GM19240 (cell line): ENCODE measurements at regions not wholly inside any gene's neighbourhood (a gene's known extent, or its start where the extent isn't known, plus 50 kb on each side); places are given as distances from the start of the nearest gene placed in this dataset.
"Not testable (repeated sequence)": the region's sequence is repeated elsewhere in the genome, so short reads cannot be mapped to it uniquely, and the experiment has no call there.

ENCODE experiments used
- DNase-seq: peaks from one replicate; pipeline ENCODE4 v3.0.0; 2011; ENCODE audit warnings: low spot score; ENCODE audit not compliant: insufficient read length

GRCh38 chr3:26061947-26062346, 272.1 kb downstream of the OXSM start:
- no peak for DNase-seq

GRCh38 chr3:26064297-26064696, 274.4 kb downstream of the OXSM start:
- DNase-seq, result no peak

- DNase-seq, result no peak
Observed at GRCh38 chr3:26068890-26069289, 279.0 kb downstream of the OXSM start.

- no peak for DNase-seq
Observed at GRCh38 chr3:26070854-26071253, 281.0 kb downstream of the OXSM start.

- DNase-seq, result no peak
Observed at GRCh38 chr3:26074080-26074479, 284.2 kb downstream of the OXSM start.

- DNase-seq, result no peak
Observed at GRCh38 chr3:26078539-26078938, 288.6 kb downstream of the OXSM start.

- no peak for DNase-seq
Observed at GRCh38 chr3:26081166-26081565, 291.3 kb downstream of the OXSM start.

GRCh38 chr3:26081806-26082205, 291.9 kb downstream of the OXSM start:
- no peak for DNase-seq

- DNase-seq, result no peak
Observed at GRCh38 chr3:26082911-26083310, 293.0 kb downstream of the OXSM start.

- DNase-seq, result no peak
Observed at GRCh38 chr3:26084629-26085028, 294.7 kb downstream of the OXSM start.

GRCh38 chr3:26087751-26088150, 297.9 kb downstream of the OXSM start:
- no peak for DNase-seq

- no peak for DNase-seq
Observed at GRCh38 chr3:26089249-26089648, 299.4 kb downstream of the OXSM start.

- no peak for DNase-seq
Observed at GRCh38 chr3:26090589-26090988, 300.7 kb downstream of the OXSM start.

- no peak for DNase-seq
Observed at GRCh38 chr3:26091096-26091495, 301.2 kb downstream of the OXSM start.

GRCh38 chr3:26091626-26092025, 301.7 kb downstream of the OXSM start:
- no peak for DNase-seq

- not testable (repeated sequence) for DNase-seq
Observed at GRCh38 chr3:26097111-26097510, 307.2 kb downstream of the OXSM start.

- DNase-seq, result no peak
Observed at GRCh38 chr3:26099692-26100091, 309.8 kb downstream of the OXSM start.

GRCh38 chr3:26100176-26100575, 310.3 kb downstream of the OXSM start:
- no peak for DNase-seq

GRCh38 chr3:26102376-26102775, 312.5 kb downstream of the OXSM start:
- DNase-seq, result no peak

- no peak for DNase-seq
Observed at GRCh38 chr3:26104851-26105251, 315.0 kb downstream of the OXSM start.

- no peak for DNase-seq
Observed at GRCh38 chr3:26105261-26105660, 315.4 kb downstream of the OXSM start.

- DNase-seq, result no peak
Observed at GRCh38 chr3:26106228-26106627, 316.3 kb downstream of the OXSM start.

GRCh38 chr3:26108846-26109489, 319.1 kb downstream of the OXSM start:
- DNase-seq, result no peak

GRCh38 chr3:26114851-26115250, 325.0 kb downstream of the OXSM start:
- no peak for DNase-seq
